GM18508 (cell line): ENCODE measurements at regions not wholly inside any gene's neighbourhood (a gene's known extent, or its start where the extent isn't known, plus 50 kb on each side); places are given as distances from the start of the nearest gene placed in this dataset.
"Not testable (repeated sequence)": the region's sequence is repeated elsewhere in the genome, so short reads cannot be mapped to it uniquely, and the experiment has no call there.

ENCODE experiments used
- ATAC-seq: cut with Tn5 transposase; IDR thresholded peaks from one replicate; pipeline ENCODE4 v1.9.1; 2021; ENCODE audit warnings: moderate number of reproducible peaks; ENCODE audit not compliant: insufficient read depth, unreplicated experiment

- ATAC-seq: no peak
Observed at GRCh38 chr6:133093956-133094355, 147.2 kb upstream of the EYA4 start.

GRCh38 chr6:133097208-133097607 is 143.9 kb upstream of the EYA4 start:
- ATAC-seq: no peak

- ATAC-seq: no peak
Observed at GRCh38 chr6:133099573-133099972, 141.6 kb upstream of the EYA4 start.

GRCh38 chr6:133100865-133101264 is 140.3 kb upstream of the EYA4 start:
- no peak for ATAC-seq

GRCh38 chr6:133101790-133102189 is 139.4 kb upstream of the EYA4 start:
- ATAC-seq: no peak

- ATAC-seq: no peak
Observed at GRCh38 chr6:133106934-133107333, 134.2 kb upstream of the EYA4 start.

- no peak for ATAC-seq
Observed at GRCh38 chr6:133108419-133108818, 132.7 kb upstream of the EYA4 start.

GRCh38 chr6:133114973-133115372 is 126.2 kb upstream of the EYA4 start:
- no peak for ATAC-seq

- ATAC-seq: no peak
Observed at GRCh38 chr6:133115946-133116345, 125.2 kb upstream of the EYA4 start.

- no peak for ATAC-seq
Observed at GRCh38 chr6:133128191-133128590, 113.0 kb upstream of the EYA4 start.

- no peak for ATAC-seq
Observed at GRCh38 chr6:133129556-133129955, 111.6 kb upstream of the EYA4 start.

GRCh38 chr6:133130863-133131262 is 110.3 kb upstream of the EYA4 start:
- ATAC-seq: no peak

GRCh38 chr6:133131621-133132465 is 109.3 kb upstream of the EYA4 start:
- ATAC-seq: no peak

- no peak for ATAC-seq
Observed at GRCh38 chr6:133132466-133132971, 108.6 kb upstream of the EYA4 start.

- ATAC-seq: no peak
Observed at GRCh38 chr6:133136177-133136880, 104.8 kb upstream of the EYA4 start.

GRCh38 chr6:133147470-133148184 is 93.5 kb upstream of the EYA4 start:
- not testable (repeated sequence) for ATAC-seq

- ATAC-seq: no peak
Observed at GRCh38 chr6:133156689-133157088, 84.5 kb upstream of the EYA4 start.

GRCh38 chr6:133157995-133158394 is 83.2 kb upstream of the EYA4 start:
- no peak for ATAC-seq

- no peak for ATAC-seq
Observed at GRCh38 chr6:133159255-133159795, 81.8 kb upstream of the EYA4 start.

GRCh38 chr6:133160536-133160935 is 80.6 kb upstream of the EYA4 start:
- no peak for ATAC-seq

- ATAC-seq: no peak
Observed at GRCh38 chr6:133165235-133165634, 75.9 kb upstream of the EYA4 start.
